OCI-LY1 (cell line): ENCODE measurements at regions not wholly inside any gene's neighbourhood (a gene's known extent, or its start where the extent isn't known, plus 50 kb on each side); places are given as distances from the start of the nearest gene placed in this dataset.
"Not testable (repeated sequence)": the region's sequence is repeated elsewhere in the genome, so short reads cannot be mapped to it uniquely, and the experiment has no call there.

ENCODE experiments used
- H2AFZ ChIP-seq: fragments of 200-600 bp; sonication (generic), shearing (Covaris generic); 2 replicates; pipeline ENCODE4 v1.6.0; 2014; ENCODE audit warnings: antibody characterized with exemption, mild to moderate bottlenecking, low read length
- H3F3A ChIP-seq: fragments of 200-600 bp; sonication (generic), shearing (Covaris generic); 2 replicates; pipeline ENCODE4 v1.6.0; 2014; ENCODE audit warnings: mild to moderate bottlenecking, antibody characterized with exemption, low read length, moderate library complexity; ENCODE audit not compliant: insufficient read depth
- H3K27ac ChIP-seq: fragments of 200-600 bp; sonication (generic); 2 replicates; pipeline ENCODE4 v1.5.1; 2014; ENCODE audit warnings: low read length, mixed run types, mild to moderate bottlenecking, low read depth; ENCODE audit not compliant: poor library complexity, severe bottlenecking
- H3K27me3 ChIP-seq: fragments of 200-600 bp; sonication (generic); 2 replicates; pipeline ENCODE4 v1.6.0; 2014; ENCODE audit warnings: antibody characterized with exemption, mild to moderate bottlenecking, low read length, moderate library complexity; ENCODE audit not compliant: insufficient read depth
- H3K36me3 ChIP-seq: fragments of 200-600 bp; sonication (generic); 2 replicates; pipeline ENCODE4 v1.6.1; 2014; ENCODE audit warnings: mild to moderate bottlenecking, antibody characterized with exemption, low read length, moderate library complexity, mixed read lengths; ENCODE audit not compliant: insufficient read depth
- H3K4me1 ChIP-seq: fragments of 200-600 bp; sonication (generic); 2 replicates; pipeline ENCODE4 v1.5.1; 2014; ENCODE audit warnings: mild to moderate bottlenecking, low read length, moderate library complexity; ENCODE audit not compliant: insufficient read depth, severe bottlenecking
- H3K4me2 ChIP-seq: fragments of 200-600 bp; sonication (generic), shearing (Covaris generic); 2 replicates; pipeline ENCODE4 v1.6.1; 2014; ENCODE audit warnings: low read length
- H3K4me3 ChIP-seq: fragments of 200-600 bp; sonication (generic); 2 replicates; pipeline ENCODE4 v1.5.1; 2014; ENCODE audit warnings: low read length, low read depth, mild to moderate bottlenecking, mixed read lengths; ENCODE audit not compliant: poor library complexity, severe bottlenecking
- H3K79me2 ChIP-seq: fragments of 200-600 bp; shearing (Covaris generic); 2 replicates; pipeline ENCODE4 v1.6.1; 2016; ENCODE audit warnings: mixed run types, low read length, mixed read lengths; ENCODE audit not compliant: insufficient read depth
- H3K9ac ChIP-seq: fragments of 200-600 bp; sonication (generic), shearing (Covaris generic); 2 replicates; pipeline ENCODE4 v1.6.1; 2014; ENCODE audit warnings: mild to moderate bottlenecking, low read length, mixed read lengths
- H3K9me2 ChIP-seq: fragments of 200-600 bp; sonication (generic), shearing (Covaris generic); 2 replicates; pipeline ENCODE4 v1.6.1; 2014; ENCODE audit warnings: low read depth, mild to moderate bottlenecking, low read length, mixed read lengths
- H3K9me3 ChIP-seq: fragments of 200-600 bp; shearing (Covaris generic); 2 replicates; pipeline ENCODE4 v1.6.1; 2014; ENCODE audit warnings: low read length, mixed read lengths
- H4K20me1 ChIP-seq: fragments of 200-600 bp; sonication (generic), shearing (Covaris generic); 2 replicates; pipeline ENCODE4 v1.6.0; 2016; ENCODE audit warnings: mild to moderate bottlenecking, low read length; ENCODE audit not compliant: insufficient read depth
- EZH2 ChIP-seq: fragments of 200-600 bp; sonication (generic), shearing (Covaris generic); IDR thresholded peaks from 2 replicates; pipeline ENCODE4 v1.8.0; 2017; ENCODE audit warnings: borderline replicate concordance, mixed run types, mild to moderate bottlenecking, antibody characterized with exemption, low read length, moderate library complexity, mixed read lengths
- TF ChIP-seq, protein P1 (sequence below): fragments of 200-600 bp; sonication (generic), shearing (Covaris generic); IDR thresholded peaks from 2 replicates; pipeline ENCODE4 v1.5.1; 2017; ENCODE audit warnings: mild to moderate bottlenecking, antibody characterized with exemption, low read length, moderate library complexity, mixed read lengths

DNA sequence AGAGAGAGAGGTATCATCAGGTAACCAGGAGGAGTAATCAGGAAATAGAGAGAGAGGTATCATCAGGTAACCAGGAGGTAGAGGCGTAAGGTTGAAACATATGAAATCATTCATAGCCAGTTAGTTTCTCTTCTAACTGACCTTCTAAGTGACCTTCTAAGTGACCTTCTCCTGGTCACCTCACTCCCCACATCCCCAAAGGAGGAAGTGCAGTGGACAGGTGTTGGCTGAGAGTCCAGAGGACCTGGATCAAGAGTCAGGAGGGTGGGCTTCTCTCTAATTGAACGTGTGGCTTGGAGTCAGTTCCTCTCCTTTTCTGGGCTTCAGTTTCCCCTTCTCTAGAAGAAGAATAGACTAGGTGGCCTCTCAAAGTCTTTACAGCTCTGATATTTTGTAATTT is 121.3 kb upstream of the DLG1 start:
- Histone ChIP-seq H3K36me3 (no peaks in the 10 kb centered on the region), H3K4me3 (no peak overlapping the region), H4K20me1 (no peaks in the 10 kb centered on the region), H3K9me2 (no peaks in the 10 kb centered on the region), H2AFZ (no peak overlapping the region), H3K27ac (no peak overlapping the region), H3F3A (no peaks in the 10 kb centered on the region), H3K27me3 (0 out of 2 replicates have a peak, but pooled peaks cover 7% of the 10 kb centered on the region), H3K9ac (no peak overlapping the region), H3K9me3 (no peaks in the 10 kb centered on the region), H3K79me2 (no peaks in the 10 kb centered on the region), H3K4me1 (no peaks in the 10 kb centered on the region), H3K4me2 (no peak overlapping the region)
- TF ChIP-seq EZH2 = no peak
- TF ChIP-seq, protein P1, sequence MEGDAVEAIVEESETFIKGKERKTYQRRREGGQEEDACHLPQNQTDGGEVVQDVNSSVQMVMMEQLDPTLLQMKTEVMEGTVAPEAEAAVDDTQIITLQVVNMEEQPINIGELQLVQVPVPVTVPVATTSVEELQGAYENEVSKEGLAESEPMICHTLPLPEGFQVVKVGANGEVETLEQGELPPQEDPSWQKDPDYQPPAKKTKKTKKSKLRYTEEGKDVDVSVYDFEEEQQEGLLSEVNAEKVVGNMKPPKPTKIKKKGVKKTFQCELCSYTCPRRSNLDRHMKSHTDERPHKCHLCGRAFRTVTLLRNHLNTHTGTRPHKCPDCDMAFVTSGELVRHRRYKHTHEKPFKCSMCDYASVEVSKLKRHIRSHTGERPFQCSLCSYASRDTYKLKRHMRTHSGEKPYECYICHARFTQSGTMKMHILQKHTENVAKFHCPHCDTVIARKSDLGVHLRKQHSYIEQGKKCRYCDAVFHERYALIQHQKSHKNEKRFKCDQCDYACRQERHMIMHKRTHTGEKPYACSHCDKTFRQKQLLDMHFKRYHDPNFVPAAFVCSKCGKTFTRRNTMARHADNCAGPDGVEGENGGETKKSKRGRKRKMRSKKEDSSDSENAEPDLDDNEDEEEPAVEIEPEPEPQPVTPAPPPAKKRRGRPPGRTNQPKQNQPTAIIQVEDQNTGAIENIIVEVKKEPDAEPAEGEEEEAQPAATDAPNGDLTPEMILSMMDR = no peak

DNA sequence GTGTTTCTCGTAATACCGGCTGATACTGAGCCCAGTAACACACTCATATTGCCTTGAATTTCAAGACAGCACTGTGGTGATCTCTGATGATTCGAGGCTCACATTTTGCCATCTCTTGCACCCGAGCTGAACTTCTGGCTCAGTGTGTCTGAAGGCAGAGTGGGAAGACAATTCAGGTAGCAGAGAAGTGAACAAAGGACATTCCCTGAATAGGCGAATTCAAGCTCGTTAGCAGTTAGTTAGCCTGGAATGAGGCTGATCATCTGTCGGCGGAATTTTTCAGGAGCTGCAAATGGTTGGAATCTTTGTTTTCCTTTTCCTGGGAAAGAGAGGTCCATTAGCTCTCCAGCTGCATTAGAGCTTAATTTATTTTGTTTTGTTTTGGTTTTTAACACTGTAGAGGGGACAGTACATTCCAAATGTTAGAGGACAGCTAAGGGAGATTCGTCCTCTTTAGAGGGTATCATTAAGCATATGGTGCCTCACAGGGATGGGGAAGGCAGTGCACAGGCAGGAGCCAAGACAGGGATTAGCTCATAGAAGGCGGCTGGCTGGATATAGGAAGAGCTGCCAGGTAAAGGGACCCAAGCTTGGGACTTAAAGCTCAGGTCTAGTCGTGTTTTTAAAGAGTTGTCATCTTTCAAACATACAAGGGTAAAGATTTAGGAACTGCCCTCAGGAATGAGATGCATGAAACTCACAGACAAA is 119.7 kb upstream of the DLG1 start:
- Histone ChIP-seq H2AFZ (no peak overlapping the region), H3K27ac (no peak overlapping the region)
- TF ChIP-seq, protein P1 = no peak
- no peak for TF ChIP-seq EZH2

DNA sequence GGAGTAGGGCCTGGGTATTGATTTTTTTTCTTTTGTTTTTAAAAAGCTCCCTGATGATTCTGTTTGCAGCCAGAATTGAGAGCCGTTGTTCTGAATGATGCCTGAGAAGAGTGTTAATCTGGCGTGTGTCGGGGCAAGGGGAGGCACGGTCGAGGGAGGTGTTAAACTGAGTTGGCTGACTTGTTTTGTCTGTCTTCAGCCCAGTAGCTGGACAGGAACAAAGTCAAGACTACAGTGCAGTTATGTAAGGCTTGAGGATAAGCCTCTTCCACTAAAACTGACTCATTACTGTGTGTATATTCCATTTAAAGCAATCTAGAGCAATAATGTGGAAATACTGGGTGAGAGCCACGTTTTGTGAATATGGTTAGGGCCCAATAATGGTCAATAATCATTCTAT is 119.0 kb upstream of the DLG1 start:
- Histone ChIP-seq H3K27ac (no peak overlapping the region), H3K9ac (no peak overlapping the region), H3F3A (no peaks in the 10 kb centered on the region), H3K36me3 (no peaks in the 10 kb centered on the region), H3K9me3 (no peaks in the 10 kb centered on the region), H3K79me2 (no peaks in the 10 kb centered on the region), H2AFZ (no peak overlapping the region), H3K9me2 (no peaks in the 10 kb centered on the region), H3K4me1 (no peaks in the 10 kb centered on the region), H3K4me3 (no peak overlapping the region), H3K27me3 (0 out of 2 replicates have a peak, but pooled peaks cover 7% of the 10 kb centered on the region), H3K4me2 (no peak overlapping the region), H4K20me1 (no peaks in the 10 kb centered on the region)
- no peak for TF ChIP-seq EZH2

More for the DNA sequence above, 119.7 kb upstream of the DLG1 start:
- H3K4me2 ChIP-seq = no peak overlapping the region
- H3F3A ChIP-seq = no peaks in the 10 kb centered on the region
- H3K4me3 ChIP-seq = no peak overlapping the region
- H3K36me3 ChIP-seq = no peaks in the 10 kb centered on the region
- H3K27me3 ChIP-seq = 0 out of 2 replicates have a peak, but pooled peaks cover 7% of the 10 kb centered on the region
- no peaks in the 10 kb centered on the region for H3K9me2 ChIP-seq
- no peaks in the 10 kb centered on the region for H3K79me2 ChIP-seq
- H3K4me1 ChIP-seq = no peaks in the 10 kb centered on the region
- H3K9ac ChIP-seq = no peak overlapping the region
- no peaks in the 10 kb centered on the region for H4K20me1 ChIP-seq
- no peaks in the 10 kb centered on the region for H3K9me3 ChIP-seq

DNA sequence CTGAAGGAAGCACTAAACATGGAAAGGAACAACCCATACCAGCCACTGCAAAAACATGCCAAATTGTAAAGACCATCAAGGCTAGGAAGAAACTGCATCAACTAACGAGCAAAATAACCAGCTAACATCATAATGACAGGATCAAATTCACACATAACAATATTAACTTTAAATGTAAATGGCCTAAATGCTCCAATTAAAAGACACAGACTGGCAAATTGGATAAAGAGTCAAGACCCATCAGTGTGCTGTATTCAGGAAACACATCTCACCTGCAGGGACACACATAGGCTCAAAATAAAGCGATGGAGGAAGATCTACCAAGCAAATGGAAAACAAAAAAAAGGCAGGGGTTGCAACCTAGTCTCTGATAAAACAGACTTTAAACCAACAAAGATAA is 113.5 kb upstream of the DLG1 start:
- H3K9me3 ChIP-seq, H3F3A ChIP-seq, H3K4me1 ChIP-seq, H3K36me3 ChIP-seq, H3K27ac ChIP-seq, H3K4me2 ChIP-seq, H3K9me2 ChIP-seq, H4K20me1 ChIP-seq, H3K4me3 ChIP-seq, H3K9ac ChIP-seq, H3K79me2 ChIP-seq, H2AFZ ChIP-seq: not testable (repeated sequence)
- H3K27me3 ChIP-seq = peaks cover 15% of the 10 kb centered on the region; the same call in 1 of the 2 replicates

- H3K9ac ChIP-seq, H3K9me2 ChIP-seq, H3K9me3 ChIP-seq, H3K4me2 ChIP-seq, H3K4me3 ChIP-seq, H3K27ac ChIP-seq, H3K79me2 ChIP-seq, H2AFZ ChIP-seq, H4K20me1 ChIP-seq, H3K4me1 ChIP-seq, H3F3A ChIP-seq, H3K36me3 ChIP-seq, H3K27me3 ChIP-seq: not testable (repeated sequence)
These were observed 111.8 kb upstream of the DLG1 start for GRCh38 chr3:197410170-197410569.
